ENCODE measurements at regions not wholly inside any gene's neighbourhood (a gene's known extent, or its start where the extent isn't known, plus 50 kb on each side); places are given as distances from the start of the nearest gene placed in this dataset.

DNA sequence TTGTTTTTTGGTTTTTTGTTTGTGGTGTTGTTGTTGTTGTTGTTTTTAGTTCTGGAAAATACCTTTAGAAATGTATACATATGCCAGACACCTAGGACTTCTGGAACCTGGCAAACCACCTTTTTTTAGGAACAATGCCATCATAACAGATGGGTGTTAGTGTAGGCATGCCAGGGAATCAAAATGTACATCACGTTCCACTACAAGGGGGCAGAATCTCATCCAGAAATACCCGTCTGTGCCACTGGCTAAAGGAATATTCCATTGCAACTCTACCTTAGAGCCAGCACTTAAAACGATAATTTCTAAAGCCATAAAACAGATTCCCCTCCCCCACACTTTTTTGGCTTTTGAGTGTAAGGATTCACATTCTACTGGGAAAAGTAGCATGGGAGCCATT lies 239.8 kb downstream of the ETV1 start:
- Histone ChIP-seq H3K4me1 (ENCODE audit: control insufficient read depth in 4 of 4, insufficient read depth in 4 of 4, low read length in 3 of 4) (no peaks in the 10 kb centered on the region), H3K27me3 (ENCODE audit: control insufficient read depth in 4 of 4, insufficient read depth in 4 of 4, low read length in 3 of 4) (no peaks in the 10 kb centered on the region), H3K4me3 (ENCODE audit: low read depth in 1 of 3, low read length in 3 of 3) (no peak overlapping the region), H3K27ac (ENCODE audit: low read depth in 1 of 2, low read length in 2 of 2) (no peak overlapping the region), H3K9ac (ENCODE audit: low read depth in 1 of 2, low read length in 2 of 2) (no peak overlapping the region), H3K36me3 (ENCODE audit: control insufficient read depth in 4 of 4, insufficient read depth in 3 of 4, low read depth in 1 of 4, low read length in 3 of 4) (no peaks in the 10 kb centered on the region), H3K9me3 (ENCODE audit: control insufficient read depth in 4 of 4, low read length in 3 of 4) (no peaks in the 10 kb centered on the region)
- 83% methylated on average over 3 of the region's 3 CpGs for WGBS
- TF ChIP-seq, protein P1, sequence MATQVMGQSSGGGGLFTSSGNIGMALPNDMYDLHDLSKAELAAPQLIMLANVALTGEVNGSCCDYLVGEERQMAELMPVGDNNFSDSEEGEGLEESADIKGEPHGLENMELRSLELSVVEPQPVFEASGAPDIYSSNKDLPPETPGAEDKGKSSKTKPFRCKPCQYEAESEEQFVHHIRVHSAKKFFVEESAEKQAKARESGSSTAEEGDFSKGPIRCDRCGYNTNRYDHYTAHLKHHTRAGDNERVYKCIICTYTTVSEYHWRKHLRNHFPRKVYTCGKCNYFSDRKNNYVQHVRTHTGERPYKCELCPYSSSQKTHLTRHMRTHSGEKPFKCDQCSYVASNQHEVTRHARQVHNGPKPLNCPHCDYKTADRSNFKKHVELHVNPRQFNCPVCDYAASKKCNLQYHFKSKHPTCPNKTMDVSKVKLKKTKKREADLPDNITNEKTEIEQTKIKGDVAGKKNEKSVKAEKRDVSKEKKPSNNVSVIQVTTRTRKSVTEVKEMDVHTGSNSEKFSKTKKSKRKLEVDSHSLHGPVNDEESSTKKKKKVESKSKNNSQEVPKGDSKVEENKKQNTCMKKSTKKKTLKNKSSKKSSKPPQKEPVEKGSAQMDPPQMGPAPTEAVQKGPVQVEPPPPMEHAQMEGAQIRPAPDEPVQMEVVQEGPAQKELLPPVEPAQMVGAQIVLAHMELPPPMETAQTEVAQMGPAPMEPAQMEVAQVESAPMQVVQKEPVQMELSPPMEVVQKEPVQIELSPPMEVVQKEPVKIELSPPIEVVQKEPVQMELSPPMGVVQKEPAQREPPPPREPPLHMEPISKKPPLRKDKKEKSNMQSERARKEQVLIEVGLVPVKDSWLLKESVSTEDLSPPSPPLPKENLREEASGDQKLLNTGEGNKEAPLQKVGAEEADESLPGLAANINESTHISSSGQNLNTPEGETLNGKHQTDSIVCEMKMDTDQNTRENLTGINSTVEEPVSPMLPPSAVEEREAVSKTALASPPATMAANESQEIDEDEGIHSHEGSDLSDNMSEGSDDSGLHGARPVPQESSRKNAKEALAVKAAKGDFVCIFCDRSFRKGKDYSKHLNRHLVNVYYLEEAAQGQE (IDR thresholded peaks at IDR 0.05) = no peak
- TF ChIP-seq GABPA (IDR thresholded peaks at IDR 0.05 in 1 of 2, conservative IDR thresholded peaks at IDR 0.05 in 1 of 2) (no peak), YY1 (IDR thresholded peaks at IDR 0.05) (no peak), FOXA2 (IDR thresholded peaks at IDR 0.05) (no peak), CTCF (IDR thresholded peaks at IDR 0.05; ENCODE audit: low read depth, low read length, missing input control) (no peak), RAD21 (IDR thresholded peaks at IDR 0.05) (no peak), TAF1 (conservative IDR thresholded peaks at IDR 0.05) (no peak), HNF4A (conservative IDR thresholded peaks at IDR 0.05) (no peak), EGR1 (IDR thresholded peaks at IDR 0.05; ENCODE audit: low read depth in 2 of 2) (no peak), SP1 (IDR thresholded peaks at IDR 0.05) (no peak), JUND (IDR thresholded peaks at IDR 0.05) (no peak), HNF4G (IDR thresholded peaks at IDR 0.05) (no peak), NR2F2 (IDR thresholded peaks at IDR 0.05) (no peak), FOXA1 (IDR thresholded peaks at IDR 0.05) (no peak), RXRA (IDR thresholded peaks at IDR 0.05) (no peak)
- TF ChIP-seq, protein P2, sequence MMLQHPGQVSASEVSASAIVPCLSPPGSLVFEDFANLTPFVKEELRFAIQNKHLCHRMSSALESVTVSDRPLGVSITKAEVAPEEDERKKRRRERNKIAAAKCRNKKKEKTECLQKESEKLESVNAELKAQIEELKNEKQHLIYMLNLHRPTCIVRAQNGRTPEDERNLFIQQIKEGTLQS (IDR thresholded peaks at IDR 0.05) = no peak
- TF ChIP-seq, protein P3, sequence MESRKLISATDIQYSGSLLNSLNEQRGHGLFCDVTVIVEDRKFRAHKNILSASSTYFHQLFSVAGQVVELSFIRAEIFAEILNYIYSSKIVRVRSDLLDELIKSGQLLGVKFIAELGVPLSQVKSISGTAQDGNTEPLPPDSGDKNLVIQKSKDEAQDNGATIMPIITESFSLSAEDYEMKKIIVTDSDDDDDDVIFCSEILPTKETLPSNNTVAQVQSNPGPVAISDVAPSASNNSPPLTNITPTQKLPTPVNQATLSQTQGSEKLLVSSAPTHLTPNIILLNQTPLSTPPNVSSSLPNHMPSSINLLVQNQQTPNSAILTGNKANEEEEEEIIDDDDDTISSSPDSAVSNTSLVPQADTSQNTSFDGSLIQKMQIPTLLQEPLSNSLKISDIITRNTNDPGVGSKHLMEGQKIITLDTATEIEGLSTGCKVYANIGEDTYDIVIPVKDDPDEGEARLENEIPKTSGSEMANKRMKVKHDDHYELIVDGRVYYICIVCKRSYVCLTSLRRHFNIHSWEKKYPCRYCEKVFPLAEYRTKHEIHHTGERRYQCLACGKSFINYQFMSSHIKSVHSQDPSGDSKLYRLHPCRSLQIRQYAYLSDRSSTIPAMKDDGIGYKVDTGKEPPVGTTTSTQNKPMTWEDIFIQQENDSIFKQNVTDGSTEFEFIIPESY (IDR thresholded peaks at IDR 0.05) = no peak
- TF ChIP-seq, protein P4, sequence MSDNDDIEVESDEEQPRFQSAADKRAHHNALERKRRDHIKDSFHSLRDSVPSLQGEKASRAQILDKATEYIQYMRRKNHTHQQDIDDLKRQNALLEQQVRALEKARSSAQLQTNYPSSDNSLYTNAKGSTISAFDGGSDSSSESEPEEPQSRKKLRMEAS (IDR thresholded peaks at IDR 0.05) = no peak
- no peak for DNase-seq (ENCODE audit: low spot score)

Measured in liver (tissue), 8 donors.